ENCODE measurements at regions not wholly inside any gene's neighbourhood (a gene's known extent, or its start where the extent isn't known, plus 50 kb on each side); places are given as distances from the start of the nearest gene placed in this dataset.
"Not testable (repeated sequence)": the region's sequence is repeated elsewhere in the genome, so short reads cannot be mapped to it uniquely, and the experiment has no call there.

DNA sequence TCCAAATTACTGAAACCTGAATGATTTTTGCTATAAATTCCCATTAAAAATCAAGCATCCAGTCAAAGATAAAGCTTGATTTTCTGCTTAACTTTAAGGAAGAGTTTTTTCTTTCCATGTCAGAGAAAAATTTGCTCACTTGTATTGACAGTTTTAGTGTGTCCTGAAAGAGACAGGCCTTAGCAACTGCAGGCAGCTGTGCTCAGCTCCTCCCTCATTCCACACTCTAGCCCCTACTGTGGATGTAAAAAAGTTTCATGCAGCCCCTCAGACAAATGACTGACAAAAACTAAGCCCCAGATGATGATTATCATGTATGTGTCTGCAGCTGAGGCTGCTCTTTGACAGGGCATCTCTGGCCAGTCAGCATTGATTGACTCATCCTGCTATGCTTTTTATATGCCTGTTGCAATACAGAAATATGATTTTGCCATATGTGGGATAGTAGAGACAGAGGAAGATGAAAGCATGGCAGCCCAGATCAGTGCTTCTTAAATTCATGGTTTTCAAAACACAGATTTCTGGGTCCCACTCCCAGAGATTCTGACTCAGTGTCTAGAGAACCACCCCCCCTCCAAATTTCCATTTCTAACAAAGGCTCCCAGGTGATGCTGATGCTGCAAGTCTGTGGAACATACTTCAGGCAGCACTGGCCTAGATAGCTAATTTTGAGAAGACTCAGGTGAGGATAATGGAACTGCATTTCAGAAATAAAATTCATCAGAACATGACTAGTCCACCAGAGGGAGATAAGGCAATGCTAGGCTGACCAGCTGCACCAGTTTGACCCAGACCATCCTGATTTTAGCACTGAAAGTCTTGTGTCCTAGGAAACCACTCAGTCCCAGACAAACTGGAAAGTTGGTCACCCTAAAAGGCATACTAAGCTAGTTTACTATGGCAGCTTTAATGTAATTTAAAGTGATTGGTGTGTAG is 298.7 kb upstream of the KCNN2 start:
- no peak for DNase-seq

DNA sequence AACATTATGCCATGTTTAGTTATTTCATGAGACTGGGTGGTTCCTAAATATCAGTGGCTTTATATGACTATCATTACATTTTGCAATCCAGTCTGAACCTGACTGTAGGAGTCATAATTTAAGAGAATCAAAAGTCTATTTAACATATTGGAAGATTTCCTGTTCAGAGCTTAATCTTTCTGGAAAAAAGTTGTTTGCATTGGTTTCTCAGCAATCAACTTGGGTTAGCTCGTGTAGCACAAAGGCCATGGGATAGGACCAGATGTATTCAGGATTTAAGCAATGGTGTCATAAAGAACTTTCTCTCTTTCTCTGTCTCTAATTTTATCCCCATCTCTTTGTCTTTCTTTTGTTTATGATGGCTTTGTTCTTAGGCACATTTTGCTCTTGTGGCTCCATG is 296.0 kb upstream of the KCNN2 start:
- DNase-seq, result no peak

DNA sequence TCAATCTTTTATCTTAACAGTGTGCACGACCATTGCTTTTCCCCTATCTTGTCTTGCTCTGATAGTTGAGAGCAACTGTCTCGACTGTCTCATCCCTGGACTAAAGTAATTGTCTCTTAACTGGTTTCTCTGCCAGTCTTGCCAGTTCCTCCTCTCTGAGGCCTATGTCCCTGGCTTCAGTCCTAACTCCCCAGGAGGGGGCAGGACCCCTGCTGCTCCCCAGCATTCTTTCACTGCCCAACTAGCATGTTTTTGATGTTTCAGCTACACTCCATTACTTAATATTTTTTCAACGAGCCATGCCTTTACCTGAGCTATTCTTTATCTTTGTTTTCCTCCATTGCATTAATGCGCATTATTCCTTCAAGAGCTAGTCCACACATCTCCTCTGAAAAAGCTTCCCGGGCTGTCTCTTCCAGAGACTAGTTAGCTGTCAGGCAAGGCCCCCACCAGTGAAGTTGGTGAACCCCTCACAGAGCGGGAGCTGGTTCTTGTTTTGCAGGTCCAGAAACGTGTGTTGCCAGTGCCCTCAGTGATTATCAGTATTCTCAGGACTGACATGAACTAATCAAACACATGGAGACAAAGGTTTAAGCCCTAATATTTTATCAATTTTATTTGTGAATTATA is 291.7 kb upstream of the KCNN2 start:
- no peak for DNase-seq

DNA sequence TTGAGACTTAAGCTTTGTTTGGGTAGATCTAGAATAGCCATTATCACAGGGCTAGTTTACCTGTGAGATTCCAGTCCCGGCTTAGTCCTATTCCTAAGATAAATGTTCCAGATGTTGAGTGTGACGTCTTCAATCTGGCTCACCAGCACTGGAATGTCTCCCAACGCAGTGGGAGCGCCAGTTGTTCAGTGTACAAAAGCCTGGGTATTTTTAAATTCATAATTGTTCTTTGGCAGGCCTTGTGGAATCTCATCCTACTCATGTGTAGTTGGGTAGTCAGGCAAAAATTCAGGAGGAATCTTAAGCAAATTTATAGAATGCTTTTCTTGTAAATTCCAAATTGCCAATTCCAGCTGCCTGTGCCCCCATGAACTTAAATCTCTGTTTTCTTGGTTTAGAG is 272.6 kb upstream of the KCNN2 start:
- DNase-seq, result no peak

DNA sequence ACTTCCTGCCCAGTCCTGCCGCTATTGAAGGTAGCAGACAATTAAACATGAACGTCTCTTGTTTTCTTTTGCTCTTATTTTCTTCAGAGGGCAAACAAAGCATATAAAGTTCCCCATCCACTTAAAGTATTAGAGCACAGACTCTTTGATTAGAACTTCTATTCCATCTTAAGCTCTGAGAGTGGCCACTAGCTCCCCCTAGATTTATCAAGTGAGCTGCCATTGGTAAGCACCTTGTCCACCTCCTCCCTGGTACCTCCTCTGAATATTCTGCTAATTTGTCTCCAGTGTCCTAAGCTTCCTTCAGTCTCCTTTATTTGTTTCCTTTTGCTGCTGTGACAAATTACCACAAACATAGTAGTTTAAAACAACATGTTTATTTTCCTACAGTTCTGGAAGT is 264.3 kb upstream of the KCNN2 start:
- no peak for DNase-seq

DNA sequence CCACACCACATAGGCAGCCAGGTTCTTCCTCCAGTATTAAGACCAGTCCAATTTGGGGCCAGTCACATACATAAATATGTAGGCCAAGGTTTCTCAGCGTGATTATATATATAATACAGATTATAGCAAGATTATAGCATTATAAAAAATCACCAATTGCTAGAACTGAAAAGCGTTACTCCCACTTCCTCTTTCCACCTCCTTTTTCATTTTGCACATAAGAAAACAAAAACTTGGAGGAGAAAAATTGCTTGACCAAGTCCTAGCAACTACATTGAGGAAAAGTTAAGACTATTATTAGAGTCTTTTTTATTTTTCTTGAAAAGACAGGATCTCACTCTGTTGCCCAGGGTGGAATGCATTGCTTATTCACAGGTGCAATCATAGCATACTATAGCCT is 262.7 kb upstream of the KCNN2 start:
- DNase-seq, result no peak

DNA sequence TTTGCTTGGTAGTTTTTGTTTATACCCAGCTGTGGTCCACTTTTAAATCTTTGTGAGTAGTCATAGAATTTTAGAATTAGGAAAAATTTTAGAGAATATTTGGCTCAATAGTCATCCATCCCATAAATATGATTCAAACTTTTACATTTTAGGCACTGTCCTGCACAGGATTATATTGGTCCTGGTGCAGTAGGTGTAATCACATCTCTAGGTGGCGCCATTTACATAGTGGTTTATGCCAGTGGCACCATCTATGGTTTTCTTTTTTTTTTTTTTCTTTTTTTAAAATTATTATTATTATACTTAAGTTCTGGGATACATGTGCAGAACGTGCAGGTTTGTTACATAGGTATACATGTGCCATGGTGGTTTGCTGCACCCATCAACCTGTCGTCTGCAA is 260.7 kb upstream of the KCNN2 start:
- DNase-seq, result no peak

DNA sequence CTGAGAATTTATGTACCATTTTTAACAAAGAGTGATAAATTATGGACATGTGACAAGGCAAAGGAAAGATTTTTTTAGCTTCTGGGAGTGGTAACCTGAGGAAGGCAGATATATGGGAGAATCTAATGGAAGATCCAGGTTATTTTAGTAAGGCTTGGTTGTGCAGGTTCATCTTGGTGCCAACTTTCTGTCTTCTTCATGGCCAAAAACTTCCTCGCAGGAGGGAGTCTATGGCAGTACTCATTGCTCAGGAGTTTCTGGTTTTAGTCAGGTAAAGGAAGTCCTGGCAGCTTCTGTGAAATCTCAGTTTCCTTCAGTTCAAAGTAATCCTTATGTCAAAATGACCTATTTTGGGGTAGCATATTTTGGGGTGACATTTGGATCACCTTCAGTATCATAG is 248.3 kb upstream of the KCNN2 start:
- no peak for DNase-seq

DNA sequence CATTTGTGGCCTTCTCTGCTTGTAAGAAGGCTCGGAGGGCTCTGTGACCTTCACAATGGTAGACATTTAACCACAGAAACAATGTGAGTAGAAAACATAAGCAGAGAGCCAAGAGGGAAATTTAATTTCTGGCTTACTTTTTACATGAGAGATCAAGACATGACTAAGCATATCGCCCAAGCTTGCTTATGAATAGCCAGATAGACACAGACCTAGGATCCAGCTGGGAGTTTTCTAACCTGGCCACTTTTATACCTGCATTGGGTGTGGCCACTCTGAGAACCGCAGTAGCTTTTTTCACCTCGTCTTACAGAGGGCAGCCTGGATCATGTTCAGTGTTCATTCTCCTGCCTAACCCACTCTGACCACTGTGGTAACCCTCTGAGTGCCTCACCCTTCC is 244.9 kb upstream of the KCNN2 start:
- DNase-seq, result no peak

DNA sequence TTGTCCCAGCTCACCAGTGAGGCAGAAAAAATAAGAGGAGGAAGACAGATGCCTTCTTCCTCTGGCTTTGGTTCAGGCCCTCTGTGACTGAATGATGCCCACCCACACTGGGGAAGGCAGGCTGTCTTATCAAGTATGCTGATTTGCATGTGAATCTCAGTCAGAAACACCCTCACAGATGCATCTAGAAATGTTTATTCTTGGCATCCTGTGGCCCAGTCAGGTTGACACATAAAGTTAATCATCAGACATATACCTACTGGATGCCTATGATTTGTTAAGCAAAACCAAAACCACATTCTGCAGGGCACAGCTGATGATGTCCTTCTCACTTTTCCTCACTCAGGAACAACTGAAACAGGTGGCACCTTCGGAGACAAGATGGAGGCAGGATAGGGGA is 243.4 kb upstream of the KCNN2 start:
- no peak for DNase-seq

DNA sequence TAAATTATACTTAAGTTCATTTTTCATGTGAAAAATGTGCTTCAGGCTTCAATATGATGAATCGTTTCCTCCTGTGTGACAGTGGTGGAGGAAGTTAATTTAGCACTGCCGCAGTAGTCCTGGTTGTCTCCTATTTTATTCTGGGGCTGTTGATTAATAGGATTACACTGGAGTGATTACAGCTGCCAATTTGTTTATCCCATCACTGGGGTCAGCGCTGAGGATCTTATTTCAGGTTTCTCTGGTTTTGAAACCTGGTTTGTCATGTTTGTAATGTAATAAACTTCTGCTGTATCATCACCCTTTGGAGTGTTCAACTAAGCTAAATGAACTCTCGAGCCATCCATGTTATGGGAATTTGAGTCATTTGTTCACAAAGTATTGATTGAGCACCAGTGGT is 241.7 kb upstream of the KCNN2 start:
- DNase-seq, result no peak

DNA sequence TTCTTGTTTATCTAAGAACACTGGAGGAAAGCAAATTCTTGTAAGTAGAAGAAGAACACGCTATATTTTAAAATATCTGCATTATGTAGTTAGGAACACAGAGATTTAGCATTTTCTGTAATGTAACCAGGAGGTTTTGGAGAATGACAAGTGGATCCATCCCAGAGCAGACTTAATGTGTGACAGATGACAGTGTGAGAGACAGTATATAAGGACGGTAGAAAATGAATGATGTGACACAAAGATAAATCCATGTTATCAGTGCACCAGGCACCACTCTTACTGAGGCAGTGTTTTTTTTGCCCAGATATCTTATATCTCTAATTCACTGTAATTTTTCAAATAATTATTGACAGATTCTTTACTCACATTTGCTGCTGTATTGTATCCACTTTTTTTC is 239.0 kb upstream of the KCNN2 start:
- no peak for DNase-seq

DNA sequence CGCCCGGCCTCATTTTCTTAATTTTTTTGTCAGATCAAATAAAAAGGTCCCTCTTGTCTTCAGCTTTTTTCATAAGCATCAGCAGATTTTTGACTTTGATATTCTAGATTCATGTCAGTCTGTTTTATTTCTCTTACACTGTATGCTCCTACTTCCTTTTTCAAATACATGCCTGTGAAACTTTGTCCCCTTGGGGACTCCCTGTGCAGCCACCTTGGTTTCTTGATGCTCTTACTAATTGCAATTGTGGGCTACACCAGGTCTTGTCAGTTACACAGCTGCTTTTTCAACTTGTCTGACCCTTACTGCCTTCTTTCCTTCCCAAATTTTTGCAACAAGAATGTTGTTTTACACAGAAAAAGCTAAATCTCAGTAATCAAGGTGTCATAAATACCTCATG is 238.2 kb upstream of the KCNN2 start:
- no peak for DNase-seq

DNA sequence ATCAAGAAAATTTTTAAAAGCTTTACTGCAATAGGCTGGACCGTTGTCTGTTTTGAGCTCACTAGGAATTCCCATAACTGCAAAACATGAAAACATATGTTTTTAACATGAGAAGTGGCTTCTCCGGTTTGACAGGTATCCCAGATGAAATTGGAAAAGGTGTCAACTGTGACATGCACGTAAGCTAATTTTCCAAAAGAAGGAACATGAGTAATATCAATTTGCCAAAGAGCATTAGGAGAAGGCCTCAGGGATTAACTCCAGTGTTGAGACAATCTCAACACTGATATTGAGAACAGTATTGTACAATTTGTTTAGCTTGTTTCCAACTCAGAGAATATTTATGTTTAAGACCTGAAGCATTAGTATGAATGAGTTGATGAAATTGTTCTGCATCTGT is 215.5 kb upstream of the KCNN2 start:
- no peak for DNase-seq

DNA sequence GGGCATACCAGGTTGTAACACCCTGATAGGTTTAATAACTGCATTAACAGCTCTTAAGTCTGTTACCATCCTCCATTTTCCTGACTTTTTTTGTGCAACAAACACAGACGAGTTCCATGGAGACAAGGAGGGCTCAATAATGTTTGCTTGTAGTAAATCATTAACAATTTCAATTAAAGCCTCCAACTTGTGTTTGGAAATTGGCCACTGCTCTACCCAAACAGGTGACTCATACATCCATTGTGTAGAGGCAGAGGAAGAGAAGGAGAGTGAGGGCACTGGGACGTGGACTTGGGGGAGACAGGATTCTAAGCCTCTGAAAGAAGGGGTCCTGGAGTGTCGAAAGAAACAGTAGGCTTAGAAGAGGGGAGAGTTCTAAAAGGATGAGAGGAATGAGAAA is 213.6 kb upstream of the KCNN2 start:
- DNase-seq, result no peak

DNA sequence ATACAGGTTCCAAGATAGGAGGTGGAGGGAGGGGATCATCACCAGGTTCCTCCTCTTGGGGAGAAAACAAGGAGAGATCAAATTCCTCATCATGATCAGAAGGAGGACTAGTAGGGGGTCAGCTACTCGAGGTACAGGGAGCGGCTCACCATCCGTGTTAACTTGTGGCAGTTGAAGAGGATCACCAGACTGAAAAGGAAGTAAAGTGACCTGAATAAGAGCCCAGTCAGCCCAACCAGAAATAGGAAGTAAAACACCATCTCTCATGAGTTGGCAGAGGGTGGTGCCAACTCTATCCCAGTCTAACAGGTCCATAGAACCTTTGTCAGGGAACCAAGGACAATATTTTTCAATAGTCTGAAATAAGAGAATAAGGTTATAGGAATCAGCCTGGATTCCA is 213.1 kb upstream of the KCNN2 start:
- DNase-seq, result not testable (repeated sequence)

DNA sequence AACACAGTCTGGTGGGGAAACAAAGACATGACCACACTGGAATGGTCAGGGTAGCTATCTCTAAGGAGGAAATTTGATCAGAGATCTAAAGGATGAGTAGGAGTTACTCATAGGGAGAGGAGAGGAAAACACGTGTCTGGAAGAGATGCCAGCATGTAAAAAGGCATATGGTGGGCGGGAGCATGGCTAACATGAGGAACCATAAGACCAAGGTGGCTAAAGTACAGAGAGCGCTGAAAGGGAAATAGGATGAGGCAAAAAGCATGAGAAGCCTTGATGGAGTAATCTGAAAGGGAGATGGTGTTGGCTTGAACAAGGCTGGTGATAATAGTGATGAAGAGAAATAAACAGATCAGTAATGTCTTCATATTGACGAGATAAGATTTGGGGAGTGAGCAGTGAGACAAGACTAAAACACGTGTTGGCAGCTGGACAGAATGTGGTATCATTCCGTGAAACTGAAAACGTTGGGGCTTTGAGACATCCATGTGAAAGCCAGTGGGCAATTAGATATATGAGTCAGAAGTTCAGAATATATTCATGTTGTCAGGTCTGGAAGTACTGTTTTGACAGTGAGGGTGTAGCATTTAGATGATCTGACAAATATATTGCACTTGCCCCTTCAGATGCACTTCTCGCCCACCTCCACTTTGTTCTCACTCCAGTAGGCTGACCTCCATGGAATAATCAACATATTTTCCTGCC is 209.1 kb upstream of the KCNN2 start:
- DNase-seq, result no peak

DNA sequence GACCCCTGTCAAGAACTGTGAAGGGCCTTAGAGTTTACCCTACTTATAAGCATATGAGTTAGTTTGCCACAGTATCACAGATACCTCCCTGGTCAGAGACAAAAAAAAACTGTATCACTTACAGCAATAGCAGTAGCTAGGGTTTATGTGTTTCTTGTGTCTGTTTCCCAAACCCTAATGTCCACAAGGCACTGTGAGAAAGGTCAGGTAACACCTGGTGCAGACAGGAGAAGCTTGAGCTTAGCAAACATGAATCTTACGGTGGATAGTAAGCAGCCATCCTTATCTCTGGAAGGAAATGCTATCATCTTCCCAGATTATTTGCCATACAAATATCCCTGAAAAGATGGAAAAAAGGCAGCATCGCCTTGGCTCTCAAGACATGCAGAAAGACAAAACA is 208.5 kb upstream of the KCNN2 start:
- no peak for DNase-seq

DNA sequence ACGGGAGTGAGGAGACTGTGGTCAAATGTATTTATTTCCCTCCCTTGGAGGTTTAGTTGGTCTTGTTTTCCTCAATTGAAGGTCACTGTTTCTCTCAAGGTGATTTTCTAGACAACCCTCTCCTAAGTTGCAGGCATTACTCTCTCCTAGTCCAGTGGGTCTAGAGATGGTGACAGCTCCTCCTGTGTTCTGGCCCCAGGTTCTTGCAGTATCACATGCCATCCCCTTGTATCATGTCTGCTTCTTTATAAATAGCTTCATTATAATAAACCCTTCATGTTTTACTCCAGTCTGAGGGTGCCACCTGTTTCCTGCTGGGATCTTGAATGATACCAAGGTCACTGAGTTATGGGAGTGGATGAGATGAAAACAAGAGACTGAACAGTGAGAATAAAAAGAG is 208.0 kb upstream of the KCNN2 start:
- no peak for DNase-seq

DNA sequence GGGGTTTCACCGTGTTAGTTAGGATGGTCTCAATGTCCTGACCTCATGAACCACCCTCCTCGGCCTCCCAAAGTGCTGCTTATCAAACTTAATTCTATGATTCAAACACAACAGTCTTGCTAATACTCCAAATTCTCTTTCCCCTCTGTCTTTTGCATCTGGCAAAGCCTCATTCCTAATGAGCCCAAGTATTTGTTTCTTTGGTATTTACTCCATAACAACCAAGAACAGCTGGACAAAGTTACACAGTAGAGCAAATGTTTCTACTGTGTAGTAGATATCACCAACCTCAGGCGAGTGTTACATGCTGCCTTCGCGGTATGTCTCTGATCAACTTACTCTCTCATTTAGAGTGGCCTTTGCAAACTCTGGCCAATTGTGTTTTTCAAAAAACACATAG is 195.8 kb upstream of the KCNN2 start:
- DNase-seq, result no peak

DNA sequence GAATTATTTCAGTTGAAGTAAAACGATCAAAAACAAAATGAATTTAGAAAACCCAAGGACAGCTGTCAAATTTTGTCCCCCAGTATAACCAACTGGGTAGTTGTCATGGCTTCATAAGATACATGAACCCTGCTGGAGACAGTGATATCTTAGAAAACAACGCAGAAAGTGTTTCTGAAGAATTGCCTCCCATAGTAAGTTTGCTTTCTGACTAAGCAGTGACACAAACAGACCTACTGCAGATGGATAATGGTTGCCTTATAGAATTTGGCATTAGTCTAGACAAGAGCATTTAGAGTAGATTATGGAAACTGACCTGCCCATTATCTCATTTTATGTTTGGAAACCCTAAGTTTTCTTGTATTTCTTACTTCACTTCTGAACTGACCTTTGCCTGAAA is 187.7 kb upstream of the KCNN2 start:
- no peak for DNase-seq

DNA sequence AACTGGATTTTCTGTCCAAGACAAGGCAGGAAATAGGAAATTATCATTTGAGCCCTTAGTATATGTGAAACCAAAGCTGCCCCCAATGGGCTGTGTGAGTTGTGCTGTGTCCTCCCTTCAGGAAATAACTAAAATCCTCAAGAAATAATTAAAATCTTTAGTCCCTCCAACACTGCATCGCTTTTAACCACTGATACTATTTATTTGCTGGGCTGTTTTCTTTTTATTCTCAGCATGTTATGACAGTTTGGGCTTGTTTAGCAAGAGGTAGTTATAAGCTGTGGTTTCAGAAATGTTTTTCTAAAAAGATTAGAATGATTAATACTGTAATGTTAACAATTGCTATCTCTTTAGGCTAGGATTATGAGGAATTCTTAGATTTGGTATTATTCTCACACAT is 187.0 kb upstream of the KCNN2 start:
- DNase-seq, result no peak

DNA sequence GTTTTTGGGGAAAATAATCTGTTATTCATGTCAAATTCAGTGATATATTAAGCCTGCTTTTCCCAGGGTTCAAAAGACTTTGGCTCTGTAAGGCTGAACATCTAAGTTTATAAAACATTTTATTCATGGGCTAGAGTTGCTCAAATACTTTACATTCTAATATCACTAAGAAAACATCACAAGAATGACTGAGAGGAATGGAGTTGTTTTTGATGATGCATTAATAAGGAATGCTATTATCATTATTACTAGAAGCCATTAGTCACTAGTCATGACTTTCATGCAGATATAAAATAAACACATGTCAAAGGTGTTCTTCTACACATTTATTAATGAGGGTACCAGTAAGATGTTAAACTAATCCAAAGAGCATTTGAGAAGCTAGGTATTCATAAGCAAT is 185.5 kb upstream of the KCNN2 start:
- no peak for DNase-seq

DNA sequence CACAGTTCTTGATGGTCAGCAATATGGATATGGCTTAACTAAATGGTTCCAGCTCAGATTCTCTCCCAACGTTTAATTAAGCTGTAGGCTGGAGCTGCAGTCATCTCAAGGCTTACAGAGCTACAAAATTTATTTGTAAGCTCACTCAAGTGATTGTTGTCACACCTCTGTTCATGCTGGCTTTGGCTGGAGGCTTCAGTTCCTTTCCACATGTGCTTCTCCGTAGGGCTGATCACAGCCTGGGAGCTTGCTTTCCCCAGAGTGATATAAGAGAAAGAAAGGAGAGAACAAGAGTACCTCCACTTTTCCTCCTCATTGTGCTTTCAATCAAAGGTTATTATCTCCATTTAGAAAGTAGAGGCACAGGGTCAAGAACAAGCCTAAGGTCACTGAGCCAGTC is 182.7 kb upstream of the KCNN2 start:
- DNase-seq, result no peak

All from stimulated activated CD4-positive, alpha-beta T cell treated with anti-CD3 and anti-CD28 coated beads, Interleukin-1b, Interleukin-23, amount 100 ng/mL, for 48 hours (primary cell).